Lung (tissue), 11 donors: ENCODE measurements at regions not wholly inside any gene's neighbourhood (a gene's known extent, or its start where the extent isn't known, plus 50 kb on each side); places are given as distances from the start of the nearest gene placed in this dataset.

Experiments used
- ATAC-seq: fragments of 200-7000 bp; cut with Tn5 transposase; one replicate; pipeline ENCODE4 v1.9.1; 2020; ENCODE audit warnings: moderate number of reproducible peaks; ENCODE audit not compliant: insufficient read depth, low FRiP score
- DNase-seq, 3 donors: peaks; one replicate each; pipeline ENCODE4 v3.0.0-alpha.2; 2013 to 2017
- H3K27ac ChIP-seq, 2 donors: one replicate each; pipeline ENCODE4 v1.5.1; 2013; ENCODE audit warnings: mild to moderate bottlenecking in 2 of 2, moderate library complexity in 2 of 2, control low read depth in 1 of 2, inconsistent platforms in 1 of 2, low read depth in 1 of 2, low read length in 1 of 2
- H3K27me3 ChIP-seq, 3 donors: one replicate each; pipeline ENCODE4 v1.5.1; 2013; ENCODE audit warnings: low read length in 2 of 3; ENCODE audit not compliant: control insufficient read depth in 3 of 3, insufficient read depth in 3 of 3
- H3K36me3 ChIP-seq, 4 donors: one replicate each; pipeline ENCODE4 v1.5.1; 2013; ENCODE audit warnings: low read length in 4 of 4, mild to moderate bottlenecking in 1 of 4, moderate library complexity in 1 of 4; ENCODE audit not compliant: control insufficient read depth in 4 of 4, insufficient read depth in 4 of 4
- H3K4me1 ChIP-seq, 5 donors: one replicate each; pipeline ENCODE4 v1.5.1; 2013; ENCODE audit warnings: low read length in 5 of 5, mild to moderate bottlenecking in 2 of 5, moderate library complexity in 1 of 5; ENCODE audit not compliant: control insufficient read depth in 5 of 5, insufficient read depth in 5 of 5
- H3K4me3 ChIP-seq: one replicate; pipeline ENCODE4 v1.5.1; 2013; ENCODE audit warnings: mild to moderate bottlenecking, control low read depth, moderate library complexity
- H3K9ac ChIP-seq, 2 donors: one replicate each; pipeline ENCODE4 v1.5.1; 2013; ENCODE audit warnings: low read length in 2 of 2, control low read depth in 1 of 2; ENCODE audit not compliant: insufficient read depth in 1 of 2
- H3K9me3 ChIP-seq, 4 donors: one replicate each; pipeline ENCODE4 v1.5.1; 2013; ENCODE audit warnings: low read length in 3 of 4, mild to moderate bottlenecking in 1 of 4, moderate library complexity in 1 of 4; ENCODE audit not compliant: control insufficient read depth in 4 of 4, insufficient read depth in 3 of 4
- CTCF ChIP-seq: IDR thresholded peaks from 2 replicates; pipeline ENCODE4 v1.5.1; 2012; ENCODE audit warnings: mild to moderate bottlenecking; ENCODE audit errors: control extremely low read depth, extremely low read depth
- WGBS, 2 donors: extraction: QIAGEN DNeasy Blood & Tissue Kit; methylation state at CpG; one replicate each; pipeline ENCODE4 v1.1.7; 2013; 5-methylcytosine and 5-hydroxymethylcytosine counted together
- donor health status: control.
- donor health status: control.
- donor health status: Bipolar disorder and iron deficiency.
- donor health status: healthy.
- donor health status: DM: yes; HTN: yes; CAD: no.

GRCh38 chr10:71093531-71093930 is 118.8 kb upstream of the UNC5B start:
- Histone ChIP-seq H3K9me3 (peaks cover 0 to 8% (median 0%) of the 10 kb centered on the region in 4 donors), H3K9ac (no peak overlapping the region), H3K4me1 (no peaks in the 10 kb centered on the region), H3K27me3 (no peaks in the 10 kb centered on the region), H3K36me3 (no peaks in the 10 kb centered on the region), H3K27ac (no peak overlapping the region), H3K4me3 (no peak overlapping the region)
- no peak for TF ChIP-seq CTCF
- WGBS, 2 donors, result 70 to 90% methylated on average over 2 of the region's 2 CpGs
- DNase-seq (no peak), ATAC-seq (no peak)

- 68 to 83% methylated on average over 4 of the region's 4 CpGs for WGBS, 2 donors
These were observed 117.5 kb upstream of the UNC5B start for GRCh38 chr10:71094712-71095390.

GRCh38 chr10:71099731-71100361 is 112.5 kb upstream of the UNC5B start:
- no peak for DNase-seq

More at GRCh38 chr10:71094712-71095390, 117.5 kb upstream of the UNC5B start:
- no peak overlapping the region for H3K4me3 ChIP-seq
- peaks cover 0 to 8% (median 0%) of the 10 kb centered on the region in 4 donors for H3K9me3 ChIP-seq
- H3K27ac ChIP-seq, result no peak overlapping the region
- no peak for TF ChIP-seq CTCF
- no peak for ATAC-seq
- H3K4me1 ChIP-seq, result no peaks in the 10 kb centered on the region
- no peaks in the 10 kb centered on the region for H3K27me3 ChIP-seq
- H3K9ac ChIP-seq, result no peak overlapping the region
- DNase-seq, result no peak
- H3K36me3 ChIP-seq, result no peaks in the 10 kb centered on the region

More at GRCh38 chr10:71099731-71100361, 112.5 kb upstream of the UNC5B start:
- Histone ChIP-seq H3K36me3 (no peaks in the 10 kb centered on the region), H3K9ac (no peak overlapping the region), H3K4me1 (no peaks in the 10 kb centered on the region), H3K9me3 (no peaks in the 10 kb centered on the region), H3K27me3 (no peaks in the 10 kb centered on the region), H3K27ac (no peak overlapping the region), H3K4me3 (no peak overlapping the region)
- ATAC-seq, result no peak
- 72 to 86% methylated on average over 1 of the region's 1 CpG for WGBS, 2 donors
- no peak for TF ChIP-seq CTCF
